WTC11 (cell line): ENCODE measurements at regions not wholly inside any gene's neighbourhood (a gene's known extent, or its start where the extent isn't known, plus 50 kb on each side); places are given as distances from the start of the nearest gene placed in this dataset.

Experiments used
- ATAC-seq: fragments of 200-7000 bp; cut with Tn5 transposase; 2 replicates; pipeline ENCODE4 v1.10.0; 2021; ENCODE audit warnings: mild to moderate bottlenecking, moderate library complexity
- CTCF ChIA-PET: fragments of 300-600 bp; sonication (Branson Sonifier 250); formaldehyde crosslinking; loops from one replicate; lab custom pipeline; 2021; ENCODE audit warnings: antibody characterized with exemption; lab: Charles Lee
- POLR2A ChIA-PET: fragments of 350-600 bp; sonication (Branson Sonifier 250); formaldehyde crosslinking; loops from one replicate; lab custom pipeline; 2021; ENCODE audit warnings: antibody characterized with exemption; lab: Charles Lee
- DNase-seq: peaks from one replicate; pipeline ENCODE4 v3.0.0; 2021; ENCODE audit warnings: low spot score
- H3K27ac Mint-ChIP-seq: 2 replicates; pipeline ENCODE4 v1.8.0; 2021; ENCODE audit warnings: mixed read lengths
- H3K27me3 Mint-ChIP-seq: 2 replicates; pipeline ENCODE4 v1.8.0; 2021; ENCODE audit warnings: low read depth, mild to moderate bottlenecking, moderate library complexity, mixed read lengths
- H3K36me3 Mint-ChIP-seq: 2 replicates; pipeline ENCODE4 v1.8.0; 2021; ENCODE audit warnings: mixed read lengths
- H3K4me1 Mint-ChIP-seq: 2 replicates; pipeline ENCODE4 v1.8.0; 2022; ENCODE audit warnings: mixed read lengths
- H3K4me3 Mint-ChIP-seq: 2 replicates; pipeline ENCODE4 v1.8.0; 2021; ENCODE audit warnings: mild to moderate bottlenecking, moderate library complexity, mixed read lengths
- H3K9me3 Mint-ChIP-seq: 2 replicates; pipeline ENCODE4 v1.8.0; 2021; ENCODE audit warnings: mixed read lengths
- ETV6 ChIP-seq: sonication (generic); formaldehyde crosslinking; IDR thresholded peaks from 2 replicates; pipeline ENCODE4 v1.8.1; 2022; ENCODE audit warnings: mild to moderate bottlenecking, missing genetic modification reagents
- JAZF1 ChIP-seq: fragments of 250-450 bp; sonication (Bioruptor Pico); IDR thresholded peaks from 2 replicates; pipeline ENCODE4 v1.9.0; 2021; ENCODE audit warnings: moderate library complexity, mild to moderate bottlenecking, inconsistent platforms
- KAT7 ChIP-seq: sonication (generic); formaldehyde crosslinking; IDR thresholded peaks from 2 replicates; pipeline ENCODE4 v1.8.1; 2023; ENCODE audit warnings: missing genetic modification reagents, mild to moderate bottlenecking, borderline replicate concordance
- NFE2L1 ChIP-seq: sonication (generic); formaldehyde crosslinking; IDR thresholded peaks from 2 replicates; pipeline ENCODE4 v1.8.1; 2023; ENCODE audit warnings: missing genetic modification reagents
- NR2C2 ChIP-seq: sonication (generic); formaldehyde crosslinking; IDR thresholded peaks from 2 replicates; pipeline ENCODE4 v1.8.0; 2022; ENCODE audit warnings: mild to moderate bottlenecking, missing genetic modification reagents
- ZBTB21 ChIP-seq: sonication (generic); formaldehyde crosslinking; IDR thresholded peaks from 2 replicates; pipeline ENCODE4 v1.8.1; 2023; ENCODE audit warnings: mild to moderate bottlenecking, missing genetic modification reagents, borderline replicate concordance
- ZNF232 ChIP-seq: sonication (generic); formaldehyde crosslinking; IDR thresholded peaks from 2 replicates; pipeline ENCODE4 v1.8.0; 2022; ENCODE audit warnings: mild to moderate bottlenecking, missing genetic modification reagents
- ZNF671 ChIP-seq: fragments of 250-450 bp; sonication (Bioruptor Pico); IDR thresholded peaks from 2 replicates; pipeline ENCODE4 v1.8.0; 2021; ENCODE audit warnings: mild to moderate bottlenecking
- TF ChIP-seq, protein P1 (sequence below): fragments of 250-450 bp; sonication (Bioruptor Pico); IDR thresholded peaks from 2 replicates; pipeline ENCODE4 v1.8.0; 2021; ENCODE audit warnings: mild to moderate bottlenecking
- TF ChIP-seq, protein P2 (sequence below): sonication (generic); formaldehyde crosslinking; IDR thresholded peaks from 2 replicates; pipeline ENCODE4 v1.8.1; 2022; ENCODE audit warnings: mild to moderate bottlenecking, moderate library complexity, missing genetic modification reagents
- TF ChIP-seq, protein P3 (sequence below): fragments of 250-450 bp; sonication (Bioruptor Pico); IDR thresholded peaks from 2 replicates; pipeline ENCODE4 v2.1.2; 2022; ENCODE audit warnings: mild to moderate bottlenecking, moderate library complexity
- TF ChIP-seq, protein P4 (sequence below): sonication (generic); formaldehyde crosslinking; conservative IDR thresholded peaks from 2 replicates; pipeline ENCODE4 v1.8.1; 2023; ENCODE audit warnings: mild to moderate bottlenecking, low read depth, missing genetic modification reagents, moderate library complexity
- TF ChIP-seq, protein P5 (sequence below): sonication (generic); formaldehyde crosslinking; IDR thresholded peaks from 2 replicates; pipeline ENCODE4 v1.8.1; 2023; ENCODE audit warnings: mild to moderate bottlenecking, missing genetic modification reagents, moderate library complexity
- TF ChIP-seq, protein P6 (sequence below): sonication (generic); formaldehyde crosslinking; IDR thresholded peaks from 2 replicates; pipeline ENCODE4 v1.8.0; 2022; ENCODE audit warnings: mild to moderate bottlenecking, missing genetic modification reagents
- TF ChIP-seq, protein P7 (sequence below): sonication (generic); formaldehyde crosslinking; IDR thresholded peaks from 2 replicates; pipeline ENCODE4 v1.8.1; 2023; ENCODE audit warnings: mild to moderate bottlenecking, missing genetic modification reagents
- TF ChIP-seq, protein P8 (sequence below): sonication (generic); formaldehyde crosslinking; IDR thresholded peaks from 2 replicates; pipeline ENCODE4 v1.8.1; 2023; ENCODE audit warnings: mild to moderate bottlenecking, missing genetic modification reagents, moderate library complexity

DNA sequence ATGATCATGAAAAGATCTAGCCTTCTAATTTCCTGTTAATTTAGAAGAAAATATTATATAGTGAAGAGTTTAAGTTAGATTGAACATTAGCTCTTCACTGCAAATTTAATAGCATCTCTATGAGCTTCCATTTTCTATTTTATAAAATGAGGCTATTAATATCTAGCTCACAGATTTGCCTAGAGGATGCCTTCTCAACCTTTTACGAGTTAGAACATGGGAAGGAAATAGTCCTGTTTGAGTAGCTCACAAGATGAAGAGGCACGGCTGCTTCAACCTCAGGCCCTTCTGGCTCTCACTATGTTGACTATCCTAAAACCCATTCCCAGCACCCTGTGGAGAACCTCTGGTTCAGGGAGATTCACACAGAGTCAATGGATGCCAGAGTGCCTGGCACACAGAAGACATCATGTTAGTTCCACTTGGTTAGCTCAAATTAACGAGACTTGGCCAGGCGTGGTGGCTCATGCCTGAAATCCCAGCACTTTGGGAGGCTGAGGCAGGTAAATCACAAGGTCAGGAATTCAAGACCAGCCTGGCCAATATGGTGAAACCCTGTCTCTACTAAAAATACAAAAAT, 97.9 kb upstream of the GUCY1A1 start:
- Mint-ChIP-seq H3K4me1 (no peaks in the 10 kb centered on the region), H3K9me3 (peaks cover 4% of the 10 kb centered on the region; the same call in 1 of the 2 replicates), H3K27ac (no peak overlapping the region), H3K36me3 (no peaks in the 10 kb centered on the region), H3K4me3 (no peak overlapping the region), H3K27me3 (no peaks in the 10 kb centered on the region)
- ATAC-seq, result no peak
- no peak for DNase-seq
- TF ChIP-seq KAT7 (CRISPR knock-in tag) (no peak), ZNF671 (CRISPR knock-in tag) (no peak)
- TF ChIP-seq, protein P1, sequence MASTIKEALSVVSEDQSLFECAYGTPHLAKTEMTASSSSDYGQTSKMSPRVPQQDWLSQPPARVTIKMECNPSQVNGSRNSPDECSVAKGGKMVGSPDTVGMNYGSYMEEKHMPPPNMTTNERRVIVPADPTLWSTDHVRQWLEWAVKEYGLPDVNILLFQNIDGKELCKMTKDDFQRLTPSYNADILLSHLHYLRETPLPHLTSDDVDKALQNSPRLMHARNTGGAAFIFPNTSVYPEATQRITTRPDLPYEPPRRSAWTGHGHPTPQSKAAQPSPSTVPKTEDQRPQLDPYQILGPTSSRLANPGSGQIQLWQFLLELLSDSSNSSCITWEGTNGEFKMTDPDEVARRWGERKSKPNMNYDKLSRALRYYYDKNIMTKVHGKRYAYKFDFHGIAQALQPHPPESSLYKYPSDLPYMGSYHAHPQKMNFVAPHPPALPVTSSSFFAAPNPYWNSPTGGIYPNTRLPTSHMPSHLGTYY (CRISPR knock-in tag), result no peak
- TF ChIP-seq, protein P2, sequence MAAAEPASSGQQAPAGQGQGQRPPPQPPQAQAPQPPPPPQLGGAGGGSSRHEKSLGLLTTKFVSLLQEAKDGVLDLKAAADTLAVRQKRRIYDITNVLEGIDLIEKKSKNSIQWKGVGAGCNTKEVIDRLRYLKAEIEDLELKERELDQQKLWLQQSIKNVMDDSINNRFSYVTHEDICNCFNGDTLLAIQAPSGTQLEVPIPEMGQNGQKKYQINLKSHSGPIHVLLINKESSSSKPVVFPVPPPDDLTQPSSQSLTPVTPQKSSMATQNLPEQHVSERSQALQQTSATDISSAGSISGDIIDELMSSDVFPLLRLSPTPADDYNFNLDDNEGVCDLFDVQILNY (CRISPR knock-in tag), result no peak
- ChIA-PET CTCF (no interaction called here), POLR2A (no interaction called here)

DNA sequence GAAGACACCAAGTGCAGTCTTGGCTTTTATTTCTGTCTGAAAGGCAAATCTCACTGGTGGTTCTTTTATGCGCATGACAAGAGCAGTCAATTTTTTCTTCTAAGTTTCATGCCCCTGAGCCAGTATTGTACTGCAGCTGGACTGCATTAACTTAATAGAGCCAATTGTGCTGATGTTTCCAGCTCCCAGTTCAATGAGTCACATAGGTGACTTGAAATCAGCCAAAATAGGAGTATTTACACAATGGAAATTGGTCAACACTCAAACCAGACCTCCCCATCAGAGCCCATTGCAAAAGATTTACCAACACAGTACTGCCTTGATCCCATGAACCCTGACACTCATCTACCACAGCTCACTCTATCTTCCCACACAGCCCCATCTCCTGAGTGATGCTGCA, 100.3 kb upstream of the GUCY1A1 start:
- POLR2A ChIA-PET, result no interaction called here
- H3K27ac Mint-ChIP-seq, result no peak overlapping the region

DNA sequence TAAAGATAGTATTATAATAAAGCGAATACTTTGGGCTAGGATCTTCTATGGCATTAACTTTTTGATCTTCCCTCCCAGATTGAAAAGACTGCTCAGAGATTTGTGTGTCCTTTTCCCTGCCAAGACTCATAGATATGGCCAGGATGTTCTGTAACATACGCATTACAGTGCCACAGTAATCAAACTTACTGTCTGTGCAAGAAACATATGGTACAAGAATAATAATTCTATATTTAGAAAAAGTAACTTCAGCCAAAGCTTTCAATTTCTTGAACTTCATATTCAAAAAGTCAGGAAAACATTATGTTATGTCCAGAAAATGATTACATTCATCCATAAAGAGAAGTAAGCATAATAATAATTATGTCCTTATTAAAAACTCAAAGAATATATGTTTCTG, 100.9 kb upstream of the GUCY1A1 start:
- Mint-ChIP-seq H3K27me3 (no peaks in the 10 kb centered on the region), H3K4me3 (no peak overlapping the region), H3K9me3 (no peaks in the 10 kb centered on the region), H3K27ac (no peak overlapping the region), H3K4me1 (no peaks in the 10 kb centered on the region), H3K36me3 (no peaks in the 10 kb centered on the region)
- POLR2A ChIA-PET, result no interaction called here
- CTCF ChIA-PET, result no interaction called here
- TF ChIP-seq NFE2L1 (CRISPR knock-in tag) (no peak), ETV6 (CRISPR knock-in tag) (no peak), ZNF671 (CRISPR knock-in tag) (no peak), NR2C2 (CRISPR knock-in tag) (no peak), JAZF1 (CRISPR knock-in tag) (no peak)
- TF ChIP-seq, protein P3, sequence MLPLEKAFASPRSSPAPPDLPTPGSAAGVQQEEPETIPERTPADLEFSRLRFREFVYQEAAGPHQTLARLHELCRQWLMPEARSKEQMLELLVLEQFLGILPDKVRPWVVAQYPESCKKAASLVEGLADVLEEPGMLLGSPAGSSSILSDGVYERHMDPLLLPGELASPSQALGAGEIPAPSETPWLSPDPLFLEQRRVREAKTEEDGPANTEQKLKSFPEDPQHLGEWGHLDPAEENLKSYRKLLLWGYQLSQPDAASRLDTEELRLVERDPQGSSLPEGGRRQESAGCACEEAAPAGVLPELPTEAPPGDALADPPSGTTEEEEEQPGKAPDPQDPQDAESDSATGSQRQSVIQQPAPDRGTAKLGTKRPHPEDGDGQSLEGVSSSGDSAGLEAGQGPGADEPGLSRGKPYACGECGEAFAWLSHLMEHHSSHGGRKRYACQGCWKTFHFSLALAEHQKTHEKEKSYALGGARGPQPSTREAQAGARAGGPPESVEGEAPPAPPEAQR (CRISPR knock-in tag), result no peak
- TF ChIP-seq, protein P4, sequence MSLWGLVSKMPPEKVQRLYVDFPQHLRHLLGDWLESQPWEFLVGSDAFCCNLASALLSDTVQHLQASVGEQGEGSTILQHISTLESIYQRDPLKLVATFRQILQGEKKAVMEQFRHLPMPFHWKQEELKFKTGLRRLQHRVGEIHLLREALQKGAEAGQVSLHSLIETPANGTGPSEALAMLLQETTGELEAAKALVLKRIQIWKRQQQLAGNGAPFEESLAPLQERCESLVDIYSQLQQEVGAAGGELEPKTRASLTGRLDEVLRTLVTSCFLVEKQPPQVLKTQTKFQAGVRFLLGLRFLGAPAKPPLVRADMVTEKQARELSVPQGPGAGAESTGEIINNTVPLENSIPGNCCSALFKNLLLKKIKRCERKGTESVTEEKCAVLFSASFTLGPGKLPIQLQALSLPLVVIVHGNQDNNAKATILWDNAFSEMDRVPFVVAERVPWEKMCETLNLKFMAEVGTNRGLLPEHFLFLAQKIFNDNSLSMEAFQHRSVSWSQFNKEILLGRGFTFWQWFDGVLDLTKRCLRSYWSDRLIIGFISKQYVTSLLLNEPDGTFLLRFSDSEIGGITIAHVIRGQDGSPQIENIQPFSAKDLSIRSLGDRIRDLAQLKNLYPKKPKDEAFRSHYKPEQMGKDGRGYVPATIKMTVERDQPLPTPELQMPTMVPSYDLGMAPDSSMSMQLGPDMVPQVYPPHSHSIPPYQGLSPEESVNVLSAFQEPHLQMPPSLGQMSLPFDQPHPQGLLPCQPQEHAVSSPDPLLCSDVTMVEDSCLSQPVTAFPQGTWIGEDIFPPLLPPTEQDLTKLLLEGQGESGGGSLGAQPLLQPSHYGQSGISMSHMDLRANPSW (CRISPR knock-in tag), result no peak
- TF ChIP-seq, protein P5, sequence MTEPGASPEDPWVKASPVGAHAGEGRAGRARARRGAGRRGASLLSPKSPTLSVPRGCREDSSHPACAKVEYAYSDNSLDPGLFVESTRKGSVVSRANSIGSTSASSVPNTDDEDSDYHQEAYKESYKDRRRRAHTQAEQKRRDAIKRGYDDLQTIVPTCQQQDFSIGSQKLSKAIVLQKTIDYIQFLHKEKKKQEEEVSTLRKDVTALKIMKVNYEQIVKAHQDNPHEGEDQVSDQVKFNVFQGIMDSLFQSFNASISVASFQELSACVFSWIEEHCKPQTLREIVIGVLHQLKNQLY, result no peak
- TF ChIP-seq, protein P6, sequence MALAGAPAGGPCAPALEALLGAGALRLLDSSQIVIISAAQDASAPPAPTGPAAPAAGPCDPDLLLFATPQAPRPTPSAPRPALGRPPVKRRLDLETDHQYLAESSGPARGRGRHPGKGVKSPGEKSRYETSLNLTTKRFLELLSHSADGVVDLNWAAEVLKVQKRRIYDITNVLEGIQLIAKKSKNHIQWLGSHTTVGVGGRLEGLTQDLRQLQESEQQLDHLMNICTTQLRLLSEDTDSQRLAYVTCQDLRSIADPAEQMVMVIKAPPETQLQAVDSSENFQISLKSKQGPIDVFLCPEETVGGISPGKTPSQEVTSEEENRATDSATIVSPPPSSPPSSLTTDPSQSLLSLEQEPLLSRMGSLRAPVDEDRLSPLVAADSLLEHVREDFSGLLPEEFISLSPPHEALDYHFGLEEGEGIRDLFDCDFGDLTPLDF (CRISPR knock-in tag), result no peak
- no peak for DNase-seq
- ATAC-seq, result no peak

More for the DNA sequence above, 100.3 kb upstream of the GUCY1A1 start:
- ATAC-seq, result no peak
- CTCF ChIA-PET, result no interaction called here
- no peak overlapping the region for H3K4me3 Mint-ChIP-seq
- H3K4me1 Mint-ChIP-seq, result no peaks in the 10 kb centered on the region
- TF ChIP-seq JAZF1 (CRISPR knock-in tag) (no peak), ZNF232 (no peak), ZBTB21 (no peak)
- TF ChIP-seq, protein P7, sequence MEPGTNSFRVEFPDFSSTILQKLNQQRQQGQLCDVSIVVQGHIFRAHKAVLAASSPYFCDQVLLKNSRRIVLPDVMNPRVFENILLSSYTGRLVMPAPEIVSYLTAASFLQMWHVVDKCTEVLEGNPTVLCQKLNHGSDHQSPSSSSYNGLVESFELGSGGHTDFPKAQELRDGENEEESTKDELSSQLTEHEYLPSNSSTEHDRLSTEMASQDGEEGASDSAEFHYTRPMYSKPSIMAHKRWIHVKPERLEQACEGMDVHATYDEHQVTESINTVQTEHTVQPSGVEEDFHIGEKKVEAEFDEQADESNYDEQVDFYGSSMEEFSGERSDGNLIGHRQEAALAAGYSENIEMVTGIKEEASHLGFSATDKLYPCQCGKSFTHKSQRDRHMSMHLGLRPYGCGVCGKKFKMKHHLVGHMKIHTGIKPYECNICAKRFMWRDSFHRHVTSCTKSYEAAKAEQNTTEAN, result no peak
- TF ChIP-seq, protein P8, sequence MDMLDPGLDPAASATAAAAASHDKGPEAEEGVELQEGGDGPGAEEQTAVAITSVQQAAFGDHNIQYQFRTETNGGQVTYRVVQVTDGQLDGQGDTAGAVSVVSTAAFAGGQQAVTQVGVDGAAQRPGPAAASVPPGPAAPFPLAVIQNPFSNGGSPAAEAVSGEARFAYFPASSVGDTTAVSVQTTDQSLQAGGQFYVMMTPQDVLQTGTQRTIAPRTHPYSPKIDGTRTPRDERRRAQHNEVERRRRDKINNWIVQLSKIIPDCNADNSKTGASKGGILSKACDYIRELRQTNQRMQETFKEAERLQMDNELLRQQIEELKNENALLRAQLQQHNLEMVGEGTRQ (CRISPR knock-in tag), result no peak
- no peak for DNase-seq
- no peaks in the 10 kb centered on the region for H3K27me3 Mint-ChIP-seq
- no peaks in the 10 kb centered on the region for H3K9me3 Mint-ChIP-seq
- no peaks in the 10 kb centered on the region for H3K36me3 Mint-ChIP-seq
